AG04449 (cell line): ENCODE measurements at regions not wholly inside any gene's neighbourhood (a gene's known extent, or its start where the extent isn't known, plus 50 kb on each side); places are given as distances from the start of the nearest gene placed in this dataset.

Experiments used
- CTCF ChIA-PET: fragments of 350-600 bp; formaldehyde crosslinking; extraction: SDS; loops from one replicate; lab custom pipeline; 2021; ENCODE audit warnings: antibody characterized with exemption; lab: Yijun Ruan, JAX
- POLR2A ChIA-PET: fragments of 400-600, 350-600 bp; formaldehyde crosslinking; extraction: SDS; loops from one replicate; lab custom pipeline; 2020; ENCODE audit warnings: antibody characterized with exemption, inconsistent platforms; lab: Yijun Ruan, JAX
- DNase-seq: peaks from one replicate; pipeline ENCODE4 v3.0.0-alpha.2; 2010; ENCODE audit warnings: low read depth, low spot score
- H3K4me3 ChIP-seq: 2 replicates; pipeline ENCODE4 v1.5.1; 2011; ENCODE audit warnings: low read depth, mild to moderate bottlenecking, control low read depth, low read length
- CTCF ChIP-seq: IDR thresholded peaks from one replicate; pipeline ENCODE4 v1.5.1; 2011; ENCODE audit warnings: mild to moderate bottlenecking, moderate library complexity, low read length, control low read depth, inconsistent platforms; ENCODE audit not compliant: insufficient read depth; ENCODE audit errors: missing control alignments

- CTCF ChIA-PET: no interaction called here
- POLR2A ChIA-PET: no interaction called here
- H3K4me3 ChIP-seq: no peak overlapping the region
- no peak for DNase-seq
- no peak for TF ChIP-seq CTCF
These were observed 631.1 kb upstream of the TENM3 start for GRCh38 chr4:181611946-181612600.

GRCh38 chr4:181613200-181613599, 630.0 kb upstream of the TENM3 start:
- no peak for TF ChIP-seq CTCF
- H3K4me3 ChIP-seq: no peak overlapping the region
- ChIA-PET POLR2A (no interaction called here), CTCF (no interaction called here)
- no peak for DNase-seq

- ChIA-PET CTCF (no interaction called here), POLR2A (interaction anchor here (0.6 kb wide), 1 partner anchor 11 kb away, joined by 3 read pairs; no protein-coding TSS in a partner anchor)
- no peak for DNase-seq
- H3K4me3 ChIP-seq: no peak overlapping the region
- TF ChIP-seq CTCF: no peak
These were observed 625.1 kb upstream of the TENM3 start for GRCh38 chr4:181618038-181618618.

- ChIA-PET POLR2A (no interaction called here), CTCF (no interaction called here)
- TF ChIP-seq CTCF: no peak
- no peak overlapping the region for H3K4me3 ChIP-seq
- DNase-seq: no peak
These were observed 624.3 kb upstream of the TENM3 start for GRCh38 chr4:181618896-181619295.

GRCh38 chr4:181619651-181620050, 623.6 kb upstream of the TENM3 start:
- no peak for DNase-seq
- TF ChIP-seq CTCF: no peak
- CTCF ChIA-PET: no interaction called here
- POLR2A ChIA-PET: no interaction called here
- H3K4me3 ChIP-seq: no peak overlapping the region

- no peak overlapping the region for H3K4me3 ChIP-seq
- no peak for DNase-seq
- TF ChIP-seq CTCF: no peak
- POLR2A ChIA-PET: no interaction called here
- CTCF ChIA-PET: no interaction called here
These were observed 605.8 kb upstream of the TENM3 start for GRCh38 chr4:181637186-181638105.
